ENCODE measurements at regions not wholly inside any gene's neighbourhood (a gene's known extent, or its start where the extent isn't known, plus 50 kb on each side); places are given as distances from the start of the nearest gene placed in this dataset.

GRCh38 chr1:223000632-223001031 lies 142.4 kb downstream of the TLR5 start:
- no peak for TF ChIP-seq GATA2 (IDR thresholded peaks at IDR 0.05; ENCODE audit: low read depth, low read length)
- no peak for TF ChIP-seq GATA3 (IDR thresholded peaks at IDR 0.05; ENCODE audit: low read depth, low read length)
